CD4-positive, alpha-beta T cell (primary cell): ENCODE measurements at regions not wholly inside any gene's neighbourhood (a gene's known extent, or its start where the extent isn't known, plus 50 kb on each side); places are given as distances from the start of the nearest gene placed in this dataset.

ENCODE experiments used
- ATAC-seq: fragments of 200-7000 bp; cut with Tn5 transposase; one replicate; pipeline ENCODE4 v1.10.0; 2022; ENCODE audit warnings: mild to moderate bottlenecking; ENCODE audit not compliant: poor library complexity
- CTCF ChIA-PET: fragments of 350-600 bp; sonication (Branson Sonifier 250); formaldehyde crosslinking; loops from one replicate; lab custom pipeline; 2021; ENCODE audit warnings: antibody characterized with exemption, inconsistent platforms; lab: Charles Lee
- POLR2A ChIA-PET: fragments of 350-600 bp; sonication (Branson Sonifier 250); formaldehyde crosslinking; loops from one replicate; lab custom pipeline; 2021; ENCODE audit warnings: antibody characterized with exemption, inconsistent platforms; lab: Charles Lee
- DNase-seq, 14 experiments: peaks; one replicate each; pipeline ENCODE4 v3.0.0-alpha.2; 2013 to 2020; ENCODE audit warnings: mixed read lengths in 2 of 14
- H3K27ac ChIP-seq, 2 donors: one replicate each; pipeline versions ENCODE4 v1.5.1 to v1.7.0; 2013; ENCODE audit warnings: low read length in 2 of 2, low read depth in 1 of 2, mild to moderate bottlenecking in 1 of 2
- H3K27me3 ChIP-seq, 2 experiments: 1 replicate in 1 of 2; 2 replicates in 1 of 2; pipeline versions ENCODE4 v1.6.1 to v1.7.0; 2013; ENCODE audit warnings: low read length in 2 of 2, control low read depth in 1 of 2, mild to moderate bottlenecking in 1 of 2, moderate library complexity in 1 of 2; ENCODE audit not compliant: insufficient read depth in 2 of 2, control insufficient read depth in 1 of 2
- H3K36me3 ChIP-seq: one replicate; pipeline ENCODE4 v1.6.1; 2013; ENCODE audit warnings: low read length, control low read depth; ENCODE audit not compliant: insufficient read depth
- H3K4me1 ChIP-seq: one replicate; pipeline ENCODE4 v1.6.1; 2013; ENCODE audit warnings: low read length, control low read depth; ENCODE audit not compliant: insufficient read depth
- H3K4me3 ChIP-seq: one replicate; pipeline ENCODE4 v1.5.1; 2013; ENCODE audit warnings: mild to moderate bottlenecking, low read length, moderate library complexity
- H3K9me3 ChIP-seq, 2 experiments: 1 replicate in 1 of 2; 2 replicates in 1 of 2; pipeline versions ENCODE4 v1.6.1 to v1.7.0; 2013; ENCODE audit warnings: low read length in 2 of 2, mild to moderate bottlenecking in 2 of 2, control low read depth in 1 of 2, moderate library complexity in 1 of 2; ENCODE audit not compliant: control insufficient read depth in 1 of 2, insufficient read depth in 1 of 2
- H3K27ac Mint-ChIP-seq: one replicate; pipeline ENCODE4 v1.8.0; 2020; ENCODE audit warnings: mixed read lengths
- H3K27me3 Mint-ChIP-seq: one replicate; pipeline ENCODE4 v1.8.0; 2021; ENCODE audit warnings: mixed read lengths
- H3K36me3 Mint-ChIP-seq: one replicate; pipeline ENCODE4 v1.8.0; 2021; ENCODE audit warnings: low read depth, mixed read lengths
- H3K4me1 Mint-ChIP-seq: one replicate; pipeline ENCODE4 v1.8.0; 2021; ENCODE audit warnings: low read depth, mixed read lengths
- H3K4me3 Mint-ChIP-seq: one replicate; pipeline ENCODE4 v1.8.0; 2020; ENCODE audit warnings: mild to moderate bottlenecking, mixed read lengths
- H3K9me3 Mint-ChIP-seq: one replicate; pipeline ENCODE4 v1.8.0; 2020; ENCODE audit warnings: mixed read lengths
- CTCF ChIP-seq: fragments of 200-600 bp; IDR thresholded peaks from one replicate; pipeline ENCODE4 v1.8.0; 2022; ENCODE audit warnings: antibody characterized with exemption, mild to moderate bottlenecking
- intact Hi-C, 2 experiments: fragments of 100-400 bp; cut with DNase I in 1 of 2; cut with micrococcal nuclease in 1 of 2; formaldehyde crosslinking; loops; one replicate each; pipeline versions ENCODE4 v1.15.1 to v1.9.0; 2023 to 2025; cut with DNase I, micrococcal nuclease

DNA sequence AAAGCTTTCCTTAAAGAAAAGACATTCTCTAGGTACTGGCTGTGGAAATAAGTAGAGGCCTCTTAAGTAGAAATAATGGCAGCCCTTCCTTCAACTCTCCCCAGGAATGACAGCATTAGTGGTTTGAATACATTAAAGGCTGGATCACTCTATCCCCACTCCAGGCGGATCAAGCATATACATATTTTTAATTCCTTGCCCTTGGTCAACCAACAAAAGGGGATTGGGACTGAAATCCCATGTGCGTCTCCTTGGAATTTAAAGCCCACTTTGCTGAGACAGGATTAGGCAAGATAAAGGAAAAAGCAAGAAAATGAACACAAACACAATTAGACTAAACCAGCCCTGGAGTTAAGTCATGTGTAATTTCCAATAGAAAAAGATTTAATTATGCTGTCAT, 391.3 kb downstream of the PPP1R2C start:
- intact Hi-C loops = no loop called here
- Histone ChIP-seq H3K4me3 (no peak overlapping the region), H3K4me1 (no peaks in the 10 kb centered on the region), H3K27me3 (no peaks in the 10 kb centered on the region), H3K36me3 (no peaks in the 10 kb centered on the region), H3K9me3 (no peaks in the 10 kb centered on the region), H3K27ac (no peak overlapping the region)
- no peaks in the 10 kb centered on the region for H3K36me3 Mint-ChIP-seq
- no peak overlapping the region for H3K4me3 Mint-ChIP-seq
- ATAC-seq (no peak), DNase-seq (no peak)
- H3K9me3 Mint-ChIP-seq = no peaks in the 10 kb centered on the region
- no peaks in the 10 kb centered on the region for H3K27me3 Mint-ChIP-seq
- H3K4me1 Mint-ChIP-seq = no peaks in the 10 kb centered on the region
- H3K27ac Mint-ChIP-seq = no peak overlapping the region
- no peak for TF ChIP-seq CTCF
- ChIA-PET CTCF (interaction anchor here (1.5 kb wide), 1 partner anchor 13 kb away, joined by 4 read pairs; no protein-coding TSS in a partner anchor), POLR2A (no interaction called here)

DNA sequence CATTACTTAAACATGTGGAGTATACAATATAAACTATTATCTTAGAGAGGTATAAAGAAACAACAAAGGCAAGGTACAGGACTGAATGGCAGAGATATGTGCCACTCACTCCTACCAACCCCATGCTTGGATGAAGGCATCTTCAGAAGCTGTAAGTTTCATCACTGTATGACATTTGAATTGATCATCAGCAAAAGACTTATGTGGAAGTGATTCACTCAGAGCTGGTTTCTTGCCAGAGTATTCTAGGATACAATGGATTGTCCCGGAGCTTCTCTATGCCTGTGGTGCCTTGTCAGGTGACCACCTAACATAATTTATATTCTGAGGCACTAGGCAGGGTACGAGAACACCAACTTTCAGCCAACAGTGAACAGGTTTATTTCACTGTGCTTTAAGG, 392.2 kb downstream of the PPP1R2C start:
- H3K4me1 Mint-ChIP-seq = no peaks in the 10 kb centered on the region
- CTCF ChIA-PET = interaction anchor here (1.5 kb wide), 1 partner anchor 13 kb away, joined by 4 read pairs; no protein-coding TSS in a partner anchor
- POLR2A ChIA-PET = no interaction called here
- intact Hi-C loops = no loop called here
- H3K9me3 ChIP-seq = no peaks in the 10 kb centered on the region
- no peaks in the 10 kb centered on the region for H3K36me3 ChIP-seq
- no peaks in the 10 kb centered on the region for H3K27me3 Mint-ChIP-seq
- TF ChIP-seq CTCF = no peak
- no peak overlapping the region for H3K4me3 Mint-ChIP-seq
- no peak for ATAC-seq
- no peak overlapping the region for H3K27ac Mint-ChIP-seq
- no peaks in the 10 kb centered on the region for H3K36me3 Mint-ChIP-seq
- no peak overlapping the region for H3K4me3 ChIP-seq
- H3K9me3 Mint-ChIP-seq = no peaks in the 10 kb centered on the region
- DNase-seq = no peak
- no peaks in the 10 kb centered on the region for H3K4me1 ChIP-seq
- no peak overlapping the region for H3K27ac ChIP-seq
- no peaks in the 10 kb centered on the region for H3K27me3 ChIP-seq

DNA sequence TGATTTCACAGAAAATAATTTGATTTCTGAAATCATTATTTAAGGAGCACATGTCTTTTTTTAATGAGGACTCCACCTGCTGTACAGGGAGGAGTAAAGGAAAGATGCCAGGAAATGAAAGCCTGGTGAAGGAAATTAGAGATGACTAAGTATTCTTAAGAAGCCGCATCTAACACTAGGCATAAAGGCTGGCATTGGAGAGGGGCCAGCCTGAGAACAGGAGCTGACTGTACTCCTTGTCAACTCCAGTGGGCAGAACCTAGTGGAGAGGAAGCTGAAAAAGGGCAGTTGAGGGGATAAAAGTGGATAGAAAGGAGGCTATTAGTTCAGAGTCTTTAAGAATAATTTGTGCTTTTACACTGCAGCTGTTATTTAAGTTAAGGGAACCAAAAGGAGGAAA, 393.0 kb downstream of the PPP1R2C start:
- ATAC-seq (no peak), DNase-seq (no peak)
- Histone ChIP-seq H3K4me1 (no peaks in the 10 kb centered on the region), H3K27ac (no peak overlapping the region), H3K27me3 (no peaks in the 10 kb centered on the region), H3K9me3 (no peaks in the 10 kb centered on the region), H3K36me3 (no peaks in the 10 kb centered on the region), H3K4me3 (no peak overlapping the region)
- Mint-ChIP-seq H3K4me1 (no peaks in the 10 kb centered on the region), H3K4me3 (no peak overlapping the region), H3K27me3 (no peaks in the 10 kb centered on the region), H3K9me3 (no peaks in the 10 kb centered on the region), H3K36me3 (no peaks in the 10 kb centered on the region), H3K27ac (no peak overlapping the region)
- no peak for TF ChIP-seq CTCF
- ChIA-PET POLR2A (no interaction called here), CTCF (no interaction called here)
- intact Hi-C loops = no loop called here
